ENCODE measurements at regions not wholly inside any gene's neighbourhood (a gene's known extent, or its start where the extent isn't known, plus 50 kb on each side); places are given as distances from the start of the nearest gene placed in this dataset.

DNA sequence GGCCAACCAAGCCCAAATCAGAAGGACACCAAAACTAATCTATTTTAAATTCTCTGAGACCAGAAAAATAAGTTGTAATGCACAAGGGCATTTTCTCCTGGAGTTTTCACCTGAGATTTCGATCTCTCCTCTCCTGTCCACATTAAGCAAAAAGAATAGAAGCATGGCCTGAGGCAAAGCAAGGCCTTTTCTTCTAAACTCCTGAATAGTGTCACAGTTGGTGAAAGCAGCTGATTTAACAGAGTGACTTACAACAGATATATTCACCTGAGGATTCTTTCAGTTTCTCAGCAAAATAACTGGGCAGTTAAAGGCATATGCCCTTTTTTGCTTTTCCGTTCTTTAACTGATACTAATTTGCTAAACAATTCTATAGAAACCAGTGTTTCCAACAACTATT, 547.7 kb downstream of the EFNA5 start:
- intact Hi-C loops (cut with micrococcal nuclease; ENCODE audit: unreplicated experiment): no loop called here
- BruUV-seq (replicated peaks): no TSS peak
- no peak for DNase-seq (ENCODE audit: low spot score)
- ChIA-PET POLR2A (ENCODE audit: low non-redundant PET) (no interaction called here), CTCF (no interaction called here)
- H3K36me3 ChIP-seq (ENCODE audit: insufficient read depth, low read length, poor library complexity, severe bottlenecking): no peaks in the 10 kb centered on the region
- no peaks in the 10 kb centered on the region for H3K9me3 ChIP-seq (ENCODE audit: low read depth, low read length, poor library complexity, severe bottlenecking)
- H3K27me3 ChIP-seq (replicated peaks; ENCODE audit: insufficient read depth, low read depth, low read length, poor library complexity): no peaks in the 10 kb centered on the region
- no peak overlapping the region for H3K4me3 ChIP-seq (ENCODE audit: low read depth, low read length, poor library complexity, severe bottlenecking)
- peaks cover 11% of the 10 kb centered on the region for H3K4me1 ChIP-seq (ENCODE audit: insufficient read depth, low read length, poor library complexity, severe bottlenecking)
- no peak for TF ChIP-seq EZH2 (IDR thresholded peaks at IDR 0.05; ENCODE audit: borderline replicate concordance, low read depth, low read length, poor library complexity, severe bottlenecking)
- TF ChIP-seq CTCF (conservative IDR thresholded peaks at IDR 0.05; ENCODE audit: low read depth, low read length): no peak
- no peak overlapping the region for H3K27ac ChIP-seq (ENCODE audit: low read depth, low read length, poor library complexity, severe bottlenecking)

DNA sequence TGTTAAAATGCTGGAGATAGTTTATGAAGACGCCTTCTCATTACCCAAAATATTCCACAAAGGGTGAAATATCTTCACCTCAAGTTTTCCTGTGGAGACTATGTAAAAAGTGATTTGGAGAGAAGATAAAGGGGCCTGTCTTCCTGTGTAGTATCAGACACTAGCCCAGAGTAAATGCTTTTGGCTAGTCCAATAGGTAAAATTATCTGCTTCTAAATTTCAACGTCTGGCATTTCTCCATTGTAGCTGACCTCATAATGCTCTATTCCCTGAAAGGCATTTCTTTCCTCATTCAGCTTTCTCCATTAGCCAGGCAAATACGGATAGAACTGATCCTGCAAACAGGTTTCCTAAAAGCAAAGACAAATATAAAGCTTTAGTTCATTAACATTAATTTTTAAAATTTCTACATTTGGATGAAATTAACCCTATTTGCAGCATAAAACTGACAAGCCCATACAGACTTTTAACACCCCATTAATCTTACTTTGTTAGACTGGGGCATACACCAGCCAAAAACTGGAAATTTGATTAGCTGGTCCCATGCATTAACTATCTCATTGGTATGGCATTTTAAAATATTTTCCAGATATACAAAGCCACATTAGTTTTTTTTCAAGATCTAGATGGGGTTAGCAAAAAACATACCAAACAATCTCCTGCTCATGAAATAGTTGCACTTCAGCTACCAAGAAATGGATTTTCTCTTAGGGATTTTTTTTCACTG, 548.8 kb downstream of the EFNA5 start:
- Histone ChIP-seq H3K27ac (ENCODE audit: low read depth, low read length, poor library complexity, severe bottlenecking) (no peak overlapping the region), H3K4me3 (ENCODE audit: low read depth, low read length, poor library complexity, severe bottlenecking) (no peak overlapping the region), H3K27me3 (replicated peaks; ENCODE audit: insufficient read depth, low read depth, low read length, poor library complexity) (no peaks in the 10 kb centered on the region), H3K9me3 (ENCODE audit: low read depth, low read length, poor library complexity, severe bottlenecking) (no peaks in the 10 kb centered on the region), H3K36me3 (ENCODE audit: insufficient read depth, low read length, poor library complexity, severe bottlenecking) (no peaks in the 10 kb centered on the region), H3K4me1 (ENCODE audit: insufficient read depth, low read length, poor library complexity, severe bottlenecking) (no peaks in the 10 kb centered on the region)
- ChIA-PET CTCF (no interaction called here), POLR2A (ENCODE audit: low non-redundant PET) (no interaction called here)
- intact Hi-C loops (cut with micrococcal nuclease; ENCODE audit: unreplicated experiment): no loop called here
- DNase-seq (ENCODE audit: low spot score): no peak
- TF ChIP-seq CTCF (conservative IDR thresholded peaks at IDR 0.05; ENCODE audit: low read depth, low read length) (no peak), EZH2 (IDR thresholded peaks at IDR 0.05; ENCODE audit: borderline replicate concordance, low read depth, low read length, poor library complexity, severe bottlenecking) (no peak)
- no TSS peak for BruUV-seq (replicated peaks)

DNA sequence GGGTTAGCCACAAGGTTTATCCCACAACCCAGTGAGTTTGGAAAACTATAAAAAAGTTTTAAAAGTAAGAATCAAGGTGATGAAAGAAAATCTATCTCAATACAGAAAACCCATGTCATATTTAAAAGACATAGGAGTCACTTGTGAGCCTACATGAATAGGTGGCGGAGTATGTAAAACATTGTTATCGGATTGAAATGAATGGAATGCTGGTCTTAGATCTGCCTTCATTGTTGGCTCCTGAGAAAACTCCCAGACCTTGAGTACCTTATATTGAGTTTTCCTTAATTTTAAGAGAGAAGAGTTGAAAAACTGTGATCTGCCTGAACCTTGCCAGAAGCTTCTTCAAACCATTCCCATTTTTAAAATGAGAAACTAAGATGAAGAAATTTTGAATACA, 551.1 kb downstream of the EFNA5 start:
- Histone ChIP-seq H3K36me3 (ENCODE audit: insufficient read depth, low read length, poor library complexity, severe bottlenecking) (no peaks in the 10 kb centered on the region), H3K4me1 (ENCODE audit: insufficient read depth, low read length, poor library complexity, severe bottlenecking) (no peaks in the 10 kb centered on the region), H3K27ac (ENCODE audit: low read depth, low read length, poor library complexity, severe bottlenecking) (no peak overlapping the region), H3K4me3 (ENCODE audit: low read depth, low read length, poor library complexity, severe bottlenecking) (no peak overlapping the region), H3K9me3 (ENCODE audit: low read depth, low read length, poor library complexity, severe bottlenecking) (no peaks in the 10 kb centered on the region), H3K27me3 (replicated peaks; ENCODE audit: insufficient read depth, low read depth, low read length, poor library complexity) (no peaks in the 10 kb centered on the region)
- ChIA-PET POLR2A (ENCODE audit: low non-redundant PET) (no interaction called here), CTCF (no interaction called here)
- no TSS peak for BruUV-seq (replicated peaks)
- TF ChIP-seq EZH2 (IDR thresholded peaks at IDR 0.05; ENCODE audit: borderline replicate concordance, low read depth, low read length, poor library complexity, severe bottlenecking): no peak
- no peak for TF ChIP-seq CTCF (conservative IDR thresholded peaks at IDR 0.05; ENCODE audit: low read depth, low read length)
- DNase-seq (ENCODE audit: low spot score): no peak
- intact Hi-C loops (cut with micrococcal nuclease; ENCODE audit: unreplicated experiment): no loop called here

Measured in A673 (cell line).